Fibroblast of villous mesenchyme (primary cell): ENCODE measurements at regions not wholly inside any gene's neighbourhood (a gene's known extent, or its start where the extent isn't known, plus 50 kb on each side); places are given as distances from the start of the nearest gene placed in this dataset.
A peak's percentile ranks its signal among the peaks of the same experiment; 100 is the strongest.

Experiments
- DNase-seq: peaks from one replicate; pipeline ENCODE4 v3.0.0-alpha.2; 2010; ENCODE audit warnings: low read depth
- H3K4me3 ChIP-seq: 2 replicates; pipeline ENCODE4 v1.5.1; 2011; ENCODE audit warnings: low read depth, mild to moderate bottlenecking, low read length
- CTCF ChIP-seq: IDR thresholded peaks from 2 replicates; pipeline ENCODE4 v1.5.1; 2012; ENCODE audit warnings: low read depth, mild to moderate bottlenecking, low read length; ENCODE audit not compliant: insufficient read depth

GRCh38 chr3:22257252-22257651 is 506.2 kb upstream of the ZNF385D start:
- no peak for DNase-seq
- no peak overlapping the region for H3K4me3 ChIP-seq
- no peak for TF ChIP-seq CTCF

DNA sequence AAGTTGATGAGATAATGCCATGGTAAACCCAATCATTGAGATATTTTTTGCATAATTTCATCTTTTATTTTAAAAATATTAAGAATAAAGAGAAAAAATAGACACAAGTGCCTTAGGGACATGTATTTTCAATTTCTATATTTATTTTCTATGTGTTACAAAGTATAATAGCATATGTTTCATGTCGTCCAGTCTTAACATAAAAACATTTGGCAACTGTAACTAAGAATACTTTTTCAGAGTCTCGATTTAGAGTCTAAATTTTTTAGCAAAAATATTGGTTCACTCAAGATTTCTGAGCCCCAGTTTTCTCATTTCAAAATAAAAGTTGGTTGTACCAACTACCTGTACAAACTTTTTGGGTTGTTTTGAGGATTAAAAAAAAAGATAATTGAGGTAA is 511.4 kb upstream of the ZNF385D start:
- no peak for DNase-seq
- no peak overlapping the region for H3K4me3 ChIP-seq
- no peak for TF ChIP-seq CTCF

GRCh38 chr3:22263042-22263441 is 512.0 kb upstream of the ZNF385D start:
- H3K4me3 ChIP-seq = no peak overlapping the region
- DNase-seq = no peak
- TF ChIP-seq CTCF = no peak

DNA sequence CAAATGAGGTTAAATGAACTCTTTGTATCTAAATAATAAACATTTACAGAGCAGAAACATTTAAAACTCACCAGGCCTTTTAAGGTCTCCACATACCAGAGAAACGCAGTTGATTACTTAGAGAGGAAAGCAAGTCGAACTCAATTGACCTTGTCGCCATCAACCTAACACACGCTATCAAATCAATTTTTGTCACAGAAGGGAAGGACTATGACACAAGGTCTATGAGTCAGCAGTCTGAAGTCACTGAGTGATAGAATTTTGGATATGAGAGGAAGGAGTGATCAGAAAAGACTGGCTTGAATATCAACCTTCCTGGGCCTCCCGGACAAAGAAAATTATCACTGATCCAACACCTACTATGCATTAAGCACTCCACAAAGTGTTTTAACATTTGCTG is 514.4 kb upstream of the ZNF385D start:
- no peak overlapping the region for H3K4me3 ChIP-seq
- TF ChIP-seq CTCF = no peak
- no peak for DNase-seq

GRCh38 chr3:22269831-22270230 is 518.8 kb upstream of the ZNF385D start:
- H3K4me3 ChIP-seq = no peak overlapping the region
- peak; percentile 13 for DNase-seq
- TF ChIP-seq CTCF = no peak

- no peak for TF ChIP-seq CTCF
- no peak for DNase-seq
- no peak overlapping the region for H3K4me3 ChIP-seq
These were observed 525.3 kb upstream of the ZNF385D start for GRCh38 chr3:22276351-22276750.

DNA sequence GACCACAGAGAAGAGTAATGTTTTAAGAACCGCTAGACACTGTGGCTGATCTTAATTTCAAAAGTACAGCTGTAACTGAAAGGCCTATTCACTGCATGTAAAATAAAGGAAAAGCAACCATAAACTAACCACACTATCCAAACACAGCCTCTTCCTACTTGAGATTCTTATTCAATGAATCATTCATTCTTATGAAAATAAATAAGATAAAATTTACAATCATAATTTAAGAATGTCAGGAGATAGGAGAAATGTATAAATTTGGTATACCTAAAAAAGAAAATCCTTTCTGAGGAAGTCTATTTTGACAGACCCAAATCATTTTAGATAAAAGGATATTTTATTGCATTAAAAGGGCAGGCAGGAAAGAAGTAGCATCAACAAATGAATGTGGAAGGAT is 533.5 kb upstream of the ZNF385D start:
- TF ChIP-seq CTCF = no peak
- no peak overlapping the region for H3K4me3 ChIP-seq
- DNase-seq = peak; percentile 15
